GM13977 (cell line): ENCODE measurements at regions not wholly inside any gene's neighbourhood (a gene's known extent, or its start where the extent isn't known, plus 50 kb on each side); places are given as distances from the start of the nearest gene placed in this dataset.

Source experiments
- DNase-seq: peaks from one replicate; pipeline ENCODE4 v3.0.0; 2012; ENCODE audit warnings: low spot score
- in situ Hi-C: fragments of 300-500 bp; cut with MboI; formaldehyde crosslinking; loops from one replicate; pipeline ENCODE4 v1.12.0; 2022; ENCODE audit warnings: low sequenced_read_pairs, low pct_unique_long_range_greater_than_20kb, mixed read lengths, inconsistent platforms; ENCODE audit not compliant: unreplicated experiment
- TF ChIP-seq, protein P1 (sequence below): IDR thresholded peaks from 2 replicates; pipeline ENCODE4 v1.5.1; 2012; ENCODE audit warnings: mild to moderate bottlenecking, control low read depth; ENCODE audit not compliant: insufficient read depth; ENCODE audit errors: extremely low read depth, missing control alignments

DNA sequence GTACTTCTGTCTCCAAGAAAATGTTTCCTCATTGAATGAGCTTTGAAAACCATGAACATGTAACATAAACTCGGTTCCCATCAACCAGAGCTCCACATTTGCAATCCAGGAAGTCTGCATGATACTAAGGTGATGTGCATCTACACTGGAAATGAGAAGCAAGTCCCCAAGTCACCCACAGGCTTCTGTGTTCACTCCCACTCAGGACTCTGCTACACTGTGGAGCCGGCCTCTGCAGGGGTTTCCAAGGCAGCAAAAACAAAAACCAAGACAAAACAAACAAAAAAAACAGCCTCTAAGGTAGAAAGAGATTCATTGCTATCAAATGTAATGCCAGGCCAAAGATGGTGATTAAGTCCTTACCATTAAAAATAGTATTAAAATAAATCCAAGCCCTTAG lies 593.7 kb downstream of the IRX1 start:
- DNase-seq = no peak
- TF ChIP-seq, protein P1, sequence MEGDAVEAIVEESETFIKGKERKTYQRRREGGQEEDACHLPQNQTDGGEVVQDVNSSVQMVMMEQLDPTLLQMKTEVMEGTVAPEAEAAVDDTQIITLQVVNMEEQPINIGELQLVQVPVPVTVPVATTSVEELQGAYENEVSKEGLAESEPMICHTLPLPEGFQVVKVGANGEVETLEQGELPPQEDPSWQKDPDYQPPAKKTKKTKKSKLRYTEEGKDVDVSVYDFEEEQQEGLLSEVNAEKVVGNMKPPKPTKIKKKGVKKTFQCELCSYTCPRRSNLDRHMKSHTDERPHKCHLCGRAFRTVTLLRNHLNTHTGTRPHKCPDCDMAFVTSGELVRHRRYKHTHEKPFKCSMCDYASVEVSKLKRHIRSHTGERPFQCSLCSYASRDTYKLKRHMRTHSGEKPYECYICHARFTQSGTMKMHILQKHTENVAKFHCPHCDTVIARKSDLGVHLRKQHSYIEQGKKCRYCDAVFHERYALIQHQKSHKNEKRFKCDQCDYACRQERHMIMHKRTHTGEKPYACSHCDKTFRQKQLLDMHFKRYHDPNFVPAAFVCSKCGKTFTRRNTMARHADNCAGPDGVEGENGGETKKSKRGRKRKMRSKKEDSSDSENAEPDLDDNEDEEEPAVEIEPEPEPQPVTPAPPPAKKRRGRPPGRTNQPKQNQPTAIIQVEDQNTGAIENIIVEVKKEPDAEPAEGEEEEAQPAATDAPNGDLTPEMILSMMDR = no peak
- in situ Hi-C loops = no loop called here

DNA sequence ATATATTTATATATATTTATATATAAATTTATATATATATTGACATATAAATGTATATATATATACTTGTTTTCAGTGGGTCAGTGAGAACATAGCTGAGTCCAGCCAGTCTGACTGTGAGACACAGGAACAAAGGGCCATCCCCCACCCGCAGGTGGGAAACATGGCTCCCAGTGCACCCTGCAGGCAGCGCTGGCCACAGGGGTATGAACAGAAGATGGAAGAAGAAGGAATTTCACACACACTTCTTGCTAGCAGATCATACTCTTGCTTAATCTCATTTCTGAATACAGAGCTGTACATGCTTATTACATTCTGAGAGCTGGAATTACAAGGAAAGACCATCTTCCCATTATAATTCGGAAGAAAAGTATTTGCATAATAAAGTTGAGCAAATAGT lies 595.4 kb downstream of the IRX1 start:
- in situ Hi-C loops = no loop called here
- TF ChIP-seq, protein P1 = no peak
- DNase-seq = no peak

GRCh38 chr5:4191703-4192102 lies 596.1 kb downstream of the IRX1 start:
- no peak for DNase-seq
- TF ChIP-seq, protein P1 = no peak
- in situ Hi-C loops = no loop called here

DNA sequence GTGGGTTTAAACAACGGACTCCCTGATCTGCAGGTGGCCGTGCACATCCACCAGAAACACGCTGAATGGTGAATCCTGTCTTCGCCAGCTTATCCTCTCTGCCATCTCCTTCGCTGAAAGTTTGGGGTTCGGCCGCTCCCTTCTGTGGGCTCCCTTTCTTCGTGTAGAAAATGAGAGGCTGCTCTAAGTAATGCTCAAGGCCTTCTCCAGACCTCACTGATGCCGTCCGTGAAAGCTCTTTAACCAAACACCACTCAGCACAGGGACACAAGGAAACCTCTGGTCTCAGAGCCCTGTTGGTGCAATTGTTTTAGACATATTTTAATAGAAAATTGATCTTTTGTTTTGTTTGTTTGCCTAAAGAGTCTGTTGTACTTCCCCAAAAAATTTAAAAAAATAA lies 596.5 kb downstream of the IRX1 start:
- in situ Hi-C loops = no loop called here
- no peak for DNase-seq
- TF ChIP-seq, protein P1 = no peak

DNA sequence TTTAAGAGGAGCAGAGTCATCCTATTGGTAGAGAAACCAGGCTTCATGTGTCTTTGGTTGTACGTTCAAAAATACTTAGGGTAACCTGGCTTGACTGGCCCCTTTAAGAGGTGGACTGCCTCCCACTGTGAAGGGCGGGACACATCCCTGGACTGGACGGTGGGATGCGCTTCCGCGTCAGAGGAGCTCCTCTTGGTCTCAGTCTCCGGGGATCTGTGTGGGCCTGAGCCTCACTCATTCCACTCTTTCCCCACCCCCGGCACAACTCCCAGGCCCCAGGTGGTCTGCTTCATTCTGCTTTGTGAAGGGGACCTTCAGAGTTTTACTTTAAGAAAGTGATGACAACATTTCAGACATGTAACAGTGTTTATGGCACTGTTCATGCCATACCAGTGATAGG lies 601.1 kb downstream of the IRX1 start:
- TF ChIP-seq, protein P1 = no peak
- no peak for DNase-seq
- in situ Hi-C loops = no loop called here

DNA sequence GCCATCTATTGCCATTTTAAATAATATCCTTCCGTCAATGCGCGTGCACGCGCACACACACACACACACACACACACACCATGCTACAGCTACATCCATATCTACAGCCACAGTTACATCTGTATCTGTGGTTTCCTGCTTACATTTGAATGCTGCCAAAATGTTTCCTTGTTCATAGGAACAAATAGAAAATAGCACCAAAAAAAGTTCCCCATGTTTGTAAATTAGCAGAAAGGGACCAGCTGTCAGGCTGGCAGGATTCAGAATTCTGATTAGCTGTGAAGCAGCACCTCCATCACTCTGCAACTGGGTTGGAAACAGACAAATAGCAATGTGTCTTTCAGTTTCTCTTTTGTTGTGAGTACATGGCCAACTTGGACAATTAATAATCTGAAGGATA lies 601.5 kb downstream of the IRX1 start:
- no peak for DNase-seq

More for the DNA sequence above, 601.5 kb downstream of the IRX1 start:
- TF ChIP-seq, protein P1 = no peak
- in situ Hi-C loops = no loop called here
